ENCODE measurements at regions not wholly inside any gene's neighbourhood (a gene's known extent, or its start where the extent isn't known, plus 50 kb on each side); places are given as distances from the start of the nearest gene placed in this dataset.

DNA sequence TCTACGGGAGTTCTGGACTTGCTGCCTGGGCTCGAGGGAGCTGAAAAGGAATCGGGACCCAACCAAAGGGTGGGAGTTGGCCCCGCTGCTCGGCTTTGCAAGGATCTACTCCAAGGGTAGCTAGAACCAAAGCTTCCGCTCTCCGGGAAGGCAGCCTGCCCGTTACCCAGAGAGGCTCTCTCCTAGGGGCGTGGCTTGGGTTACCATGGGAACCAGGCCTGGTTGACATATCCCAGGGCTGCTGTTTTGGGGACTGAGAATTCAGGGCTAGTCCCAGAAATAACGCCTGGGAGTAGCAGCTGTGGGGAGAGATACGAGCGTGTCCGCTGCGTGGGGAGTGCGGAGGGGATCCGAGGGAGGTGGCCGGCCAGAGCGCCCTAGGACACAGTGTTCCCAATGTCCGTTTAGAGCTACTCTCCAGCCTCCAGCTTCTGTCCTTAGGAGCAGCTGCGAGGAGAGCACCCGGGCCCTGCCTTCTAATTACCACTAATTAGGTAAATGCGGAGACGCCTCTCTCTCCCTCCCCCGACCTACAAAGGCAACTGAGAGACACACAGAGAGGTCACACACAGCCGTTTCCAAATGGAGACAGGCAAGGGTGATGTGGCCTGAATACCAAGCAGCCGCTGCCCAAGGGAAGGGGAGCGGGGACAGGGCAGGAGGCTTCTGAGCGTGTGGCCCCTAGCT lies 141.6 kb upstream of the CADM1 start:
- TF ChIP-seq, protein P1, sequence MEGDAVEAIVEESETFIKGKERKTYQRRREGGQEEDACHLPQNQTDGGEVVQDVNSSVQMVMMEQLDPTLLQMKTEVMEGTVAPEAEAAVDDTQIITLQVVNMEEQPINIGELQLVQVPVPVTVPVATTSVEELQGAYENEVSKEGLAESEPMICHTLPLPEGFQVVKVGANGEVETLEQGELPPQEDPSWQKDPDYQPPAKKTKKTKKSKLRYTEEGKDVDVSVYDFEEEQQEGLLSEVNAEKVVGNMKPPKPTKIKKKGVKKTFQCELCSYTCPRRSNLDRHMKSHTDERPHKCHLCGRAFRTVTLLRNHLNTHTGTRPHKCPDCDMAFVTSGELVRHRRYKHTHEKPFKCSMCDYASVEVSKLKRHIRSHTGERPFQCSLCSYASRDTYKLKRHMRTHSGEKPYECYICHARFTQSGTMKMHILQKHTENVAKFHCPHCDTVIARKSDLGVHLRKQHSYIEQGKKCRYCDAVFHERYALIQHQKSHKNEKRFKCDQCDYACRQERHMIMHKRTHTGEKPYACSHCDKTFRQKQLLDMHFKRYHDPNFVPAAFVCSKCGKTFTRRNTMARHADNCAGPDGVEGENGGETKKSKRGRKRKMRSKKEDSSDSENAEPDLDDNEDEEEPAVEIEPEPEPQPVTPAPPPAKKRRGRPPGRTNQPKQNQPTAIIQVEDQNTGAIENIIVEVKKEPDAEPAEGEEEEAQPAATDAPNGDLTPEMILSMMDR (IDR thresholded peaks at IDR 0.05), result no peak
- no peak for TF ChIP-seq POLR2A (IDR thresholded peaks at IDR 0.05)
- no peak for DNase-seq
- intact Hi-C loops (cut with DNase I), result no loop called here

DNA sequence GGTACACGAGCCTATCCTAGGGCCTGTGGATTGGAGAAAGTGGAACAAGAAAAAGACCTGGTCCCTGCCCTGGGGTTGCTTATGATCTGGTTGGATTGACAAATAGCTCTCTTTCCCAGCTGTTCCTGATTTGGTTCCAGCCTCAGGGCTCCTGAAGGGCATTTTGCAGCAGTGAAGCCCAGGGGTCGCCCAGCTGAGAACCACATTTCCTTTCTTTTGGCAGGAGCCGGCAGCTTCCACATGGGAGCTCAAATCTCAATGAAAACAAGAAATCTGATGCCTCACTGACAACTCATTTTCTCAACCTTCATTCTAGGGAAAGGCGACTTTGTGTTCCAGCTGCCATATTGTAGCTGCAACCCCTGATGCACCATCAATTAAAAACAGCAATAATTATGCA lies 140.6 kb upstream of the CADM1 start:
- H3K4me1 ChIP-seq, result no peaks in the 10 kb centered on the region
- no peak for DNase-seq
- intact Hi-C loops (cut with DNase I), result no loop called here
- no peaks in the 10 kb centered on the region for H3K36me3 ChIP-seq
- peaks cover 0 to 54% (median 0%) of the 10 kb centered on the region in 4 donors for H3K27me3 ChIP-seq
- no peak overlapping the region for H3K4me3 ChIP-seq
- H3K27ac ChIP-seq, result no peak overlapping the region
- H3K9me3 ChIP-seq, result no peaks in the 10 kb centered on the region
- TF ChIP-seq, protein P1 (IDR thresholded peaks at IDR 0.05), result no peak
- TF ChIP-seq POLR2A (IDR thresholded peaks at IDR 0.05), result no peak
- WGBS, 2 donors, result 59 to 74% methylated on average over 4 of the region's 4 CpGs

More for the DNA sequence above, 141.6 kb upstream of the CADM1 start:
- no peak overlapping the region for H3K4me3 ChIP-seq
- H3K9me3 ChIP-seq, result no peaks in the 10 kb centered on the region
- 65 to 84% methylated on average over 3 to 13 of the region's 28 CpGs for WGBS, 2 donors
- no peaks in the 10 kb centered on the region for H3K4me1 ChIP-seq
- H3K36me3 ChIP-seq, result no peaks in the 10 kb centered on the region
- no peak overlapping the region for H3K27ac ChIP-seq
- peaks cover 0 to 55% (median 0%) of the 10 kb centered on the region in 4 donors for H3K27me3 ChIP-seq

DNA sequence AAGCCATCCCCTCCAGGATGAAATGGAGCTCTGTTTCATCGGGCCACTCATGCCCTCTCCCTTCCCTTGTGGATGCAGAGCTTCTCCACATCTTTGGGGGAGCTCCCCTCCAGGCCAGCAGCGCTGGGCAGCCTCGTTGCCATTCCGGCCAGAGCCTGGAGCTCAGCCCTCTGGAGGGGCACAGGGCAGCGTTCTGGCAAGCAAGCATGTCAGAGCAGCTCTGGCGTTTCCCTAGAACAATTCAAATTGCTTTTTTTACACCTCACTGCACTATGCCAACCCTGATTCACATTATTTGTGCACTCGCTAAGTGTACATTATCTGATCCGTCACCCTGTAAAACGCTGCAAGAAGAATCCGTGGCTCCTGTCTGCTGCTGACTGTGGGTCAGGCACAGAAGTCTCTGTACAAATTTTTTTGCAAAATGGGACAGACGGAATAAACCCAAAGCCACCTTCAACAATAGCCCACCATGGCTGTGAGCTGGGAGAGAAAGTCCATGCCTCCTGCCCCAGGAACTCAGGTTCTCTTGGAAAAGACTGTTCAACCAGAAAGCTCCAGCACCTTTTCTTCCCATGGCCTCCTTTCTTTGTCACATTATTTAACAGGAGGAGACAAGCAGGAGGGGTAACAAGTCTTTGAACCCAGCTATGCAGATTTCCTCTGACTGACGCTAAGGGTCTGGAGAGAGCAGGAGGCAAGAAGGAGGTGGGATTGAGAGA lies 139.5 kb upstream of the CADM1 start:
- Histone ChIP-seq H3K27me3 (peaks cover 0 to 62% (median 0%) of the 10 kb centered on the region in 4 donors), H3K4me3 (no peak overlapping the region), H3K4me1 (no peaks in the 10 kb centered on the region), H3K9me3 (no peaks in the 10 kb centered on the region), H3K36me3 (no peaks in the 10 kb centered on the region), H3K27ac (no peak overlapping the region)
- DNase-seq, result no peak
- intact Hi-C loops (cut with DNase I), result no loop called here
- TF ChIP-seq POLR2A (IDR thresholded peaks at IDR 0.05), result no peak
- TF ChIP-seq, protein P1 (IDR thresholded peaks at IDR 0.05), result no peak
- 56% methylated on average over 9 to 11 of the region's 12 CpGs for WGBS, 2 donors

DNA sequence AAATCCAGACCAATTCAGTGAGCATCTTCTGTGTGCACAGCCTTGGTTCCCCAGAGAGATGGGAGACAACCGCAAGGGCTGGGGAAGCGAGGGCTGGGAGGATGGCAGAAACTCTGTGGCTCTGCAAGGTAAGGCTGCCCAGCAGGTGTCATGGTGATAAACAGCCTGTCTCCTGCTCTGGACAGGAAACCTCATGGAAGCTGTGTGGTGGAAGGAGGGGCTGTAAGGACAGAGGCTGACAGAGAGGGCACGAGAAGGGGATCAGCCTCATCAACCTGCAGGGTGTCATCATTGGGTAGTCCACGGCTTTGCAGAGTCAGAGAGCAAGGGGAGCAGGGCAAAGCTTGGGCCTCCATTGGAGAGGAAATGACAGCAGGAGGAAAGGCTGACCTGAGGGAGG lies 138.4 kb upstream of the CADM1 start:
- no peaks in the 10 kb centered on the region for H3K36me3 ChIP-seq
- WGBS, 2 donors, result 75 to 86% methylated on average over 4 of the region's 4 CpGs
- intact Hi-C loops (cut with DNase I), result no loop called here
- H3K9me3 ChIP-seq, result no peaks in the 10 kb centered on the region
- no peak overlapping the region for H3K4me3 ChIP-seq
- no peak for TF ChIP-seq POLR2A (IDR thresholded peaks at IDR 0.05)
- TF ChIP-seq, protein P1 (IDR thresholded peaks at IDR 0.05), result no peak
- no peak for DNase-seq
- H3K27ac ChIP-seq, result no peak overlapping the region
- H3K27me3 ChIP-seq, result peaks cover 0 to 62% (median 0%) of the 10 kb centered on the region in 4 donors
- peaks cover 0 to 3% (median 0%) of the 10 kb centered on the region in 3 donors for H3K4me1 ChIP-seq

DNA sequence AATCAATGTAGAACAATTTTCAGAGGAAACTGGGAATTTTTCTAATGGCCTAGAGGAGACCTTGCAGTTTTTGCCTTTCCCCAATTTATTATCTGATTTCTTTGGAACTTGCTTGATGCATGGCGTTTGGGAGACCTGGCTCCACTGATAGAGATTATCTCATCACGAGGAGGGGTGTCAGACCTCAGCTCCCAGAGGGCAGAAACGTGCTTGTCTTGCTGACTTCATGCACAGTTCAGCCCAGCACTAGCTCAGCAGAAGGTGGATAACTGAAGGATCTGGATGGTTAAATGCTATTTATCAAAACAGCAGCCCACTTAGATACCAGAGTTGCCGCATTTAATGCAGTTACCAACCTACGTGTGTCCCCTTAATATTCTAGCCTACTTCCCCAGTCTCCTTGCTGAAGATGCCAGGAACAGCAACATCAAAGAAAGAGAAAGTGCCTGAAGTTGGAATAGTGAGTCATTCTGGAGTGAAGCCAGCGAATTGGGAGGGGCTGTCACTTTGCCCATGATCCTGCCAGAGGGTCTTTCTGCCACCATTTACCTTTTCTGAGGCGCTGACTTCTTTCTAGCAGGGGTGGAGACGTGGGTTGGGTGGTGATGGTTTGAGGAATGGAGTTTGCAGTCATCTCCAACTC lies 133.5 kb upstream of the CADM1 start:
- no peak for TF ChIP-seq POLR2A (IDR thresholded peaks at IDR 0.05)
- TF ChIP-seq, protein P1 (IDR thresholded peaks at IDR 0.05), result no peak
- Histone ChIP-seq H3K4me1 (peaks cover 0 to 4% (median 0%) of the 10 kb centered on the region in 3 donors), H3K27ac (no peak overlapping the region), H3K9me3 (no peaks in the 10 kb centered on the region), H3K36me3 (no peaks in the 10 kb centered on the region), H3K4me3 (no peak overlapping the region), H3K27me3 (peaks cover 0 to 22% (median 0%) of the 10 kb centered on the region in 4 donors)
- DNase-seq, result no peak
- WGBS, 2 donors, result 26 to 41% methylated on average over 3 to 8 of the region's 8 CpGs
- intact Hi-C loops (cut with DNase I), result no loop called here

Measured in esophagus squamous epithelium (tissue), 5 donors.